HepG2 (cell line): ENCODE measurements at regions not wholly inside any gene's neighbourhood (a gene's known extent, or its start where the extent isn't known, plus 50 kb on each side); places are given as distances from the start of the nearest gene placed in this dataset.

ENCODE experiments used
- ATAC-seq: fragments of 200-7000 bp; cut with Tn5 transposase; 3 replicates; pipeline ENCODE4 v1.9.1; 2020; ENCODE audit warnings: mild to moderate bottlenecking, moderate library complexity
- BruUV-seq: library from RNA; stranded (reverse); fragments of 400-500 nt; replicated peaks from 2 replicates; lab custom pipeline; 2021; lab: Mats Ljungman, UMichigan
- CTCF ChIA-PET: fragments of 300-600 bp; formaldehyde crosslinking; extraction: SDS; loops from one replicate; lab custom pipeline; 2021; ENCODE audit warnings: low total read pairs, inconsistent platforms, low intra/inter-chr PET ratio; lab: Yijun Ruan, JAX
- POLR2A ChIA-PET: fragments of 350-600 bp; sonication (Branson Sonifier 250); formaldehyde crosslinking; loops from one replicate; lab custom pipeline; 2020; ENCODE audit warnings: antibody characterized with exemption, inconsistent platforms; lab: Yijun Ruan, JAX
- DNase-seq: peaks from one replicate; pipeline ENCODE4 v3.0.0-alpha.2; 2015; ENCODE audit warnings: low spot score
- FAIRE-seq: peaks from 3 replicates; lab custom pipeline; 2011; peaks lifted over from hg19 to GRCh38; lab: Jason Lieb, UNC
- H2AFZ ChIP-seq: one replicate; pipeline ENCODE4 v1.6.1; 2011; ENCODE audit warnings: low read length, inconsistent platforms
- H3K27ac ChIP-seq: fragments of 300-600 bp; 3 replicates; pipeline ENCODE4 v1.8.0; 2011; ENCODE audit warnings: mixed run types, mild to moderate bottlenecking, mixed read lengths, low read length, inconsistent platforms; ENCODE audit not compliant: insufficient read depth; ENCODE audit errors: extremely low read length
- H3K27me3 ChIP-seq, 2 experiments: fragments of 200-600 bp in 1 of 2; 2 replicates in 1 of 2; 3 replicates in 1 of 2; pipeline versions ENCODE4 v1.6.0 to v1.8.0; 2011; ENCODE audit warnings: low read length in 2 of 2, mild to moderate bottlenecking in 2 of 2, moderate library complexity in 2 of 2, inconsistent platforms in 1 of 2; ENCODE audit not compliant: insufficient read depth in 2 of 2, control insufficient read depth in 1 of 2
- H3K36me3 ChIP-seq, 2 experiments: fragments of 200-600 bp in 1 of 2; replicated peaks in 1 of 2; 2 replicates in 1 of 2; 3 replicates in 1 of 2; pipeline versions ENCODE4 v1.5.1 to v1.8.0; 2011; ENCODE audit warnings: low read length in 2 of 2, inconsistent platforms in 1 of 2; ENCODE audit not compliant: insufficient read depth in 2 of 2, control insufficient read depth in 1 of 2
- H3K4me1 ChIP-seq: 2 replicates; pipeline ENCODE4 v1.5.1; 2012; ENCODE audit warnings: low read length, inconsistent platforms; ENCODE audit not compliant: insufficient read depth
- H3K4me2 ChIP-seq: 2 replicates; pipeline ENCODE4 v1.6.0; 2011; ENCODE audit warnings: low read depth, low read length, inconsistent platforms
- H3K4me3 ChIP-seq, 3 experiments: fragments of 200-600 bp in 1 of 3; sonication (generic), shearing (Covaris generic) in 1 of 3; replicated peaks in 1 of 3; 2 replicates each; pipeline ENCODE4 v1.5.1; 2011 to 2016; ENCODE audit warnings: low read length in 3 of 3, inconsistent platforms in 2 of 3, low read depth in 2 of 3, mild to moderate bottlenecking in 2 of 3, control low read depth in 1 of 3, mixed read lengths in 1 of 3; ENCODE audit not compliant: insufficient read depth in 1 of 3
- H3K79me2 ChIP-seq: one replicate; pipeline ENCODE4 v1.6.1; 2011; ENCODE audit warnings: low read length, inconsistent platforms; ENCODE audit not compliant: insufficient read depth
- H3K9ac ChIP-seq: 2 replicates; pipeline ENCODE4 v1.6.0; 2011; ENCODE audit warnings: mild to moderate bottlenecking, low read depth, low read length, inconsistent platforms; ENCODE audit not compliant: insufficient read depth
- H3K9me3 ChIP-seq: 2 replicates; pipeline ENCODE4 v1.5.1; 2012; ENCODE audit warnings: mild to moderate bottlenecking, low read length
- H4K20me1 ChIP-seq: 2 replicates; pipeline ENCODE4 v1.6.0; 2011; ENCODE audit warnings: inconsistent platforms, mild to moderate bottlenecking, low read length, moderate library complexity; ENCODE audit not compliant: insufficient read depth
- GABPB1 ChIP-seq: IDR thresholded peaks from 2 replicates; pipeline ENCODE4 v1.6.1; 2016; ENCODE audit warnings: mild to moderate bottlenecking, missing genetic modification reagents, moderate library complexity, missing compliant biosample characterization
- GATA4 ChIP-seq: sonication (generic); IDR thresholded peaks from 2 replicates; pipeline ENCODE4 v1.6.1; 2016; ENCODE audit warnings: antibody characterized with exemption, low read depth, borderline replicate concordance
- HMG20B ChIP-seq: conservative IDR thresholded peaks from 2 replicates; pipeline ENCODE4 v1.6.1; 2016; ENCODE audit warnings: missing genetic modification reagents, missing compliant biosample characterization
- JDP2 ChIP-seq: sonication (generic); formaldehyde crosslinking; IDR thresholded peaks from 2 replicates; pipeline ENCODE4 v1.8.1; 2022; ENCODE audit warnings: missing genetic modification reagents, borderline replicate concordance
- NFYB ChIP-seq: sonication (generic); formaldehyde crosslinking; IDR thresholded peaks from 2 replicates; pipeline ENCODE4 v1.4.0; 2020; ENCODE audit warnings: missing genetic modification reagents
- U2AF1 ChIP-seq: fragments of 200-400 bp; formaldehyde crosslinking; optimal IDR thresholded peaks from 2 replicates; pipeline ENCODE3; 2017; ENCODE audit warnings: mild to moderate bottlenecking, low read depth, low read length
- ZBTB34 ChIP-seq: sonication (generic); formaldehyde crosslinking; IDR thresholded peaks from 2 replicates; pipeline ENCODE4 v1.8.0; 2022; ENCODE audit warnings: mild to moderate bottlenecking, missing genetic modification reagents
- ZFX ChIP-seq: sonication (generic); formaldehyde crosslinking; IDR thresholded peaks from 2 replicates; pipeline ENCODE4 v1.4.0; 2020; ENCODE audit warnings: mild to moderate bottlenecking, low read depth, missing genetic modification reagents, moderate library complexity
- ZMYM3 ChIP-seq: sonication (generic); formaldehyde crosslinking; IDR thresholded peaks from 2 replicates; pipeline ENCODE4 v1.5.1; 2020; ENCODE audit warnings: mild to moderate bottlenecking, missing genetic modification reagents
- ZNF101 ChIP-seq: sonication (generic); formaldehyde crosslinking; IDR thresholded peaks from 2 replicates; pipeline ENCODE4 v1.4.0; 2020; ENCODE audit warnings: mild to moderate bottlenecking, low read depth, missing genetic modification reagents, borderline replicate concordance
- ZNF33B ChIP-seq: sonication (generic); formaldehyde crosslinking; IDR thresholded peaks from 2 replicates; pipeline ENCODE4 v1.5.1; 2020; ENCODE audit warnings: mild to moderate bottlenecking, missing genetic modification reagents
- ZNF552 ChIP-seq: sonication (generic); formaldehyde crosslinking; IDR thresholded peaks from 2 replicates; pipeline ENCODE4 v1.9.0; 2022; ENCODE audit warnings: missing genetic modification reagents, mild to moderate bottlenecking, borderline replicate concordance
- ZNF740 ChIP-seq: sonication (generic); formaldehyde crosslinking; IDR thresholded peaks from 2 replicates; pipeline ENCODE4 v1.4.0; 2020; ENCODE audit warnings: missing genetic modification reagents
- ZZZ3 ChIP-seq: sonication (generic); formaldehyde crosslinking; IDR thresholded peaks from 2 replicates; pipeline ENCODE4 v1.4.0; 2020; ENCODE audit warnings: missing genetic modification reagents, mild to moderate bottlenecking, borderline replicate concordance
- WGBS: methylation state at CpG from one replicate; pipeline ENCODE4 v1.1.6; 2017; ENCODE audit warnings: low lambda C conversion rate; 5-methylcytosine and 5-hydroxymethylcytosine counted together
- in situ Hi-C: cut with HindIII; loops from 2 replicates; pipeline ENCODE4 v1.10.0; 2017; ENCODE audit warnings: low pct_unique_long_range_greater_than_20kb; ENCODE audit not compliant: extremely low pct_ligation_motif_present
- intact Hi-C: fragments of 100-400 bp; cut with micrococcal nuclease; formaldehyde crosslinking; loops from one replicate; pipeline ENCODE4 v1.10.0; 2022; ENCODE audit not compliant: unreplicated experiment

GRCh38 chr9:120267929-120268328 lies 312.0 kb downstream of the CDK5RAP2 start:
- Histone ChIP-seq H3K27me3 (no peaks in the 10 kb centered on the region), H3K4me3 (no peak overlapping the region), H3K79me2 (no peaks in the 10 kb centered on the region), H2AFZ (no peak overlapping the region), H3K4me2 (no peak overlapping the region), H3K36me3 (no peaks in the 10 kb centered on the region), H3K4me1 (no peaks in the 10 kb centered on the region), H3K27ac (no peak overlapping the region), H3K9me3 (no peaks in the 10 kb centered on the region), H4K20me1 (no peaks in the 10 kb centered on the region), H3K9ac (no peak overlapping the region)
- BruUV-seq: no TSS peak
- FAIRE-seq: no peak
- ChIA-PET POLR2A (no interaction called here), CTCF (no interaction called here)
- DNase-seq: no peak
- intact Hi-C loops: no loop called here
- in situ Hi-C loops: no loop called here
- no peak for TF ChIP-seq ZMYM3 (CRISPR knock-in tag)
- no peak for TF ChIP-seq NFYB (CRISPR knock-in tag)
- TF ChIP-seq ZZZ3 (CRISPR knock-in tag): no peak
- no peak for TF ChIP-seq ZNF33B (CRISPR knock-in tag)
- TF ChIP-seq ZNF552 (CRISPR knock-in tag): no peak
- TF ChIP-seq ZBTB34: no peak
- no peak for TF ChIP-seq U2AF1
- TF ChIP-seq ZNF101 (CRISPR knock-in tag): no peak
- no peak for TF ChIP-seq GABPB1 (CRISPR knock-in tag)
- TF ChIP-seq JDP2 (CRISPR knock-in tag): no peak
- TF ChIP-seq ZNF740: no peak
- no peak for TF ChIP-seq HMG20B (CRISPR knock-in tag)
- no peak for TF ChIP-seq GATA4
- TF ChIP-seq ZFX (CRISPR knock-in tag): no peak
- WGBS: 19% methylated on average over 1 of the region's 1 CpG
- ATAC-seq: no peak
